GM19452 (cell line): ENCODE measurements at regions not wholly inside any gene's neighbourhood (a gene's known extent, or its start where the extent isn't known, plus 50 kb on each side); places are given as distances from the start of the nearest gene placed in this dataset.
"Not testable (repeated sequence)": the region's sequence is repeated elsewhere in the genome, so short reads cannot be mapped to it uniquely, and the experiment has no call there.

ENCODE experiments used
- ATAC-seq: cut with Tn5 transposase; IDR thresholded peaks from one replicate; pipeline ENCODE4 v1.9.1; 2021; ENCODE audit not compliant: unreplicated experiment

- ATAC-seq, result no peak
Observed at GRCh38 chr11:121872356-121872755, 243.7 kb downstream of the BLID start.

DNA sequence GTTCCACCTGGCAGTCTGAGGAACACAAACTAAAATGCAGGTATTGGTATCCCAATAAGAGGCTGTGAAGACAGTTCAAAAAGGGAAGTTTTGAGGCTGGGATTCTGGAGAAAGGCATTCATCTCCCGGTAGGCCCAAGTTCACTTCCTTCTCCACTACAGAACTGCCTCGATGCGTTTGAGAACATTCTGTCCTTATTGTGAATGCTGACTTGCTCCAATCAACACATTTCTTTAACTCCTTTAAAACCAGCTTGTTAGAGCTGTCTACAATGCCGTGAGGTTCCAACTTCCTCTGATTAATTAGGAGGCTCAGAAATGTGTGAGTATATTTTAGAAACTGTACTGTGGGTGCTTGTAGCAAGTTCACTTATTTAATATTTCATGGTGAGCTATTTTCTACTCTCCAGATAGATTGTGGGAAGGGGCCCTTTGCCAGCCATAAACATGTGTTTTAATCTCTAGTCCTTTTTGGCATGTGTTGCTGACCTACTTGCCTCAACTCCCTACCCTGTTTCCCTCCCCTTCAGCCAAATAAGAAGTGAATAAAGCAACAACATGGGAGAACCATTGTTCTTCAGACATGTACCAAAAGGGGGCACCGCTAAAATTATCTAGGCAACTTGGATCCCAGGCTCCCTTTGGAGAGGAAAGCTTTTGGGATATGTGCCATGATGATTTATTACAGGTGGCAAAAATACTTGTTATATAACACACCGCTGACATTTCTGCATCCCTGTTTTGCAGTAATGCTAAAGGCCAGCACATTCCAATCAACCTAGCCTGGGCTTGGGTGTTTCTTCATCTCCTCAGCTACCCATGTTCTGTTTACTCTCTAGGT lies 245.6 kb downstream of the BLID start:
- ATAC-seq, result no peak

DNA sequence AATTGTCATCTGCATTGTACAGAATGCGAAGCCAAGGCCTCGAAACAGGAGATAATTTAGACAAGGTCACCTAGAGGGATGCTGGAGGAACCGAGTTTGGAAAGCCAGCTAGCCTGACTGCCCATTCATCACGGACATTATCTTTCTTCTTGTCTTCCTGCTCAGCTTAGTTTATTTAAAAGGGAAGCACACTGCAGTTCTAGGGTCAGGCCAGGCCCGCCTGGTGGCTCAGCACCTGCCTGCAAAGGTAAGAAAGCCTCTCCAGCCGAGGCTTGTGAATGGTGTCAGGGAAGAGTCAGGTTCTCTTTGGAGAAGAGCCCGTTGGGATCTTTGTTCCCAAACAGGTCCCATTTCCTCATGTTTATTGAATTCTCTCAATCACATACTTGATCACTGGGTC lies 246.5 kb downstream of the BLID start:
- no peak for ATAC-seq

DNA sequence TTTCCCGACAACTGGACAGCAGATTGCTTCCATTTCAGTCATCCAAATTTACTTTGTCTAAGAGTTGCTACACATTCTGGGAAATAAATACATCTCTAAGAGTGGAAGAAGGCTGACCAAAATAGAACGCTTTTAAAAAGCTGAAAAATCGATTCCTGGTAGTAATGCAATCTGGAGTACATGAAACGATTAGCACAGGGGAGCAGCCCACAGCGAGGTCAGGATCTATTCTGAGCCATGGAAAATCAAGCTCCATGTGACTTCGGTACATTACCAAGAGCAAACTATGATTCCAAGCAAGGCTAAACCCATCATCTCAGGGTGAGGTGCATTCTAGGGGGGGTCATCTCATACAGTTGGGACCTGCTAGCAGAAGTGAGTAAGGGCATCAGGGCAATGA lies 249.3 kb downstream of the BLID start:
- ATAC-seq, result no peak

GRCh38 chr11:121864660-121865059 lies 251.4 kb downstream of the BLID start:
- no peak for ATAC-seq

- no peak for ATAC-seq
Observed at GRCh38 chr11:121863126-121863525, 252.9 kb downstream of the BLID start.

DNA sequence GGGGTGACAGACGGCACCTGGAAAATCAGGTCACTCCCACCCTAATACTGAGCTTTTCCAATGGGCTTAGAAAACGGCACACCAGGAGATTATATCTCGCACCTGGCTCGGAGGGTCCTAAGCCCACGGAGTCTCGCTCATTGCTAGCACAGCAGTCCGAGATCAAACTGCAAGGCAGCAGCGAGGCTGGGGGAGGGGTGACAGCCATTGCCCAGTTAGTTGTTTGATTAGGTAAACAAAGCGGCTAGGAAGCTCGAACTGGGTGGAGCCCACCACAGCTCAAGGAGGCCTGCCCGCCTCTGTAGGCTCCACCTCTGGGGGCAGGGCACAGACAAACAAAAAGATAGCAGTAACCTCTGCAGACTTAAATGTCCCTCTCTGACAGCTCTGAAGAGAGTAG lies 260.9 kb downstream of the BLID start:
- not testable (repeated sequence) for ATAC-seq

GRCh38 chr11:121844016-121844415 lies 272.0 kb downstream of the BLID start:
- ATAC-seq, result no peak

DNA sequence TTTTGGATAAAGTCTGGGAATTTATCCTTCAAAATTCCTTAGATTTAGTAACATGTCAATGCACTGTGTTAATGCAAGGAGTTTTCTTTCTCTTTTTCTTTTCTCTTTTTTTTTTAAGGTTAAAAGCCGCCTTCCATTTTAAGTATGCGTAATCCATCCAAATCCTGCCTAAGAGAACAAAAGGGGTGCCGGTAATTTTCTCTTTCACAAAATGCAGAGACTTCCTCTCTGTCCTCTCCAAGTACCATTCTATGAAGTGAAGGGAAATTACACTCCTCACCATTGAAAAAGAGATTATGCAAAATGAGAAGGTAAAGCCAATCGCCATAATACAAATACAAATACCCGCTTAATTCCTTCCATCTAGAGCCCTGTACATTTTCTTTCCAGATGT lies 273.8 kb downstream of the BLID start:
- no peak for ATAC-seq

DNA sequence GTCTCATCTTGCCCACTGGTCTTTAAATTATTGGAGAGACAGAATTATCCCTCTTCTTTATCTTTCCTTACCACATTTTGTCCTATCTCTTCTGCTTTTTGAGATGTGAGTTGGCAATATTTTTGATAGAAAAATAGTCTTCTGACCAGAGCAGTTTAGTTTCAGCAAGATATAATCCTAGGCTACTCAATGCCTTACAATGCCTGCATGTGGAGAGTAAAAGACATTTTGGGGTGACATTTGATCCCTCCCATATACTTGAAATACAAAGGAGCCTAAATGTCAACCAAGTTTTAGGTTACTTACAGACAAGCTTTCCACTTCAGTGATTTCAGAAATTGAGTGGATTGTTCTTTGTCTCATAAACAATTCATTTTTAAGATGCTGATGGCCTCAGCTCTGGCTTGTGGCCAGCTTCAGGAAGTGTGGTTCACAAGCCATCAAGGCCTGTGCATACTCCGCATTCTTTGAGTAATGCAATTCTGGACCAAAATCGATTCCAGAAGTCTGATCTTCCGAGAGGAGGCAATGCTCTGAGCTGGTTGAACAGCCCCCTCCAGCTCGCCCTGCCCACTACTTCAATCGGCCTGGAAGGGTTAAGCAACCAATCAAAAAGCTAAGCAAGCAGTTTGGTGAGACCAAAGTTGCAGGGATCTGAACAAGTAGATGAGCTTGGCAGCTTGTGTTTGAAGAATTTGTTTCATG lies 274.4 kb downstream of the BLID start:
- ATAC-seq, result no peak

- no peak for ATAC-seq
Observed at GRCh38 chr11:121839781-121840180, 276.2 kb downstream of the BLID start.

GRCh38 chr11:121838571-121838970 lies 277.4 kb downstream of the BLID start:
- no peak for ATAC-seq

DNA sequence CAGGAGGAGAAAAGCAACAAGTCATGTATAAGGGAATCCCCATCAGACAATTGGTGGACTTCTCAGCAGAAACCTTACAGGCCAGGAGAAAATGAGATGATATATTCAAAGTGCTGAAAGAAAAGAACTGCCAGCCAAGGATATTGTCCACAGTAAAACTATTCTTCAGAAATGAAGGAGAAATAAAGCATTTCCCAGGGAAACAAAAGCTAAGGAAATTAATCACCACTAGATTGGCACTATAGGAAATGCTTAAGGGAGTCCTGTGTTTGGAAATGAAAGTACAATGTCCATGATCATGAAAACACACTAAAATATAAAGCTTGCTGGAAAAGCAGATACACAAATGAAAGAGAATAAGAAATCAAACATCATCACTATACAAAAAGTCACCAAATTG lies 282.0 kb downstream of the BLID start:
- no peak for ATAC-seq

- ATAC-seq, result no peak
Observed at GRCh38 chr11:121829159-121829643, 286.8 kb downstream of the BLID start.

GRCh38 chr11:121814962-121815361 lies 301.1 kb downstream of the BLID start:
- ATAC-seq, result no peak

DNA sequence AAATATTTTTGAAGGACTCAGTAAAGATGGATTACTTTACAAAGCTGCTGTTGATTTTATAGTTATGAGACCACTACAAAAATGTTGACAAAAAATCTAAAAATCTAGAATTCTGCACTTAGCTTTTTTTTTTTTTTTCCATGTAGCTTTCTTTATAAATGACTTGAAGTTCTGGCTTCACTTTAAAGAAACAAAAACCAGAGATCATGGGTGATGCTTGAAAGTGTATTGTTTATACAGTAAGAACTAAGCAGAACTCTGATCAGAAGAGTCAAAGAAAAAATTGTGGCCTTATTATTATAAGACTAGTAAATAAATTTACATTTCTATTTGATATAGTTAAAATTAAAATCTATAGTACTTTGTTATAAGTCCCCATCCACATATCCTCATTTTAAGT lies 301.7 kb downstream of the BLID start:
- no peak for ATAC-seq

- no peak for ATAC-seq
Observed at GRCh38 chr11:121810291-121810690, 305.7 kb downstream of the BLID start.

GRCh38 chr11:121808096-121808495 lies 307.9 kb downstream of the BLID start:
- no peak for ATAC-seq

GRCh38 chr11:121807051-121807450 lies 309.0 kb downstream of the BLID start:
- no peak for ATAC-seq

GRCh38 chr11:121802542-121802941 lies 313.5 kb downstream of the BLID start:
- no peak for ATAC-seq

DNA sequence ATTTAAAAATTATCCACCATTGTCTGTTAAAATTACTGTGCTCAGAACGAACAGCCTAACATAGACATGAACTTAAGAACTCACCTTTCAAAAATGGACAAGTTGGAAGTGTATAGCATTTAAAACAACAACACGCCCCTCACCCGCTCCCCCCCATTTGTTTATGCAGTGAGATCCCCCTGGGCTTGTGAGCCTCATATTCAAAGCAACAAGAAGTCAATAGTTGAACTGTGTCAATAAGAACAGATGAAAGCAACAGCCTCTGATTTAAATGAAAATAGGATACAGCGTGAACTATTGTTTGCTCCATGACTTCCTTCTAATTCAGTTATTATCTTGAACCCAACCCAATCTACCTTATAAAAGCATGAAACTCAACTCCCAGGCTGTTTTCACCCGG lies 314.2 kb downstream of the BLID start:
- ATAC-seq, result no peak

- ATAC-seq, result no peak
Observed at GRCh38 chr11:121801394-121801748, 314.6 kb downstream of the BLID start.
